ENCODE measurements at regions not wholly inside any gene's neighbourhood (a gene's known extent, or its start where the extent isn't known, plus 50 kb on each side); places are given as distances from the start of the nearest gene placed in this dataset.

DNA sequence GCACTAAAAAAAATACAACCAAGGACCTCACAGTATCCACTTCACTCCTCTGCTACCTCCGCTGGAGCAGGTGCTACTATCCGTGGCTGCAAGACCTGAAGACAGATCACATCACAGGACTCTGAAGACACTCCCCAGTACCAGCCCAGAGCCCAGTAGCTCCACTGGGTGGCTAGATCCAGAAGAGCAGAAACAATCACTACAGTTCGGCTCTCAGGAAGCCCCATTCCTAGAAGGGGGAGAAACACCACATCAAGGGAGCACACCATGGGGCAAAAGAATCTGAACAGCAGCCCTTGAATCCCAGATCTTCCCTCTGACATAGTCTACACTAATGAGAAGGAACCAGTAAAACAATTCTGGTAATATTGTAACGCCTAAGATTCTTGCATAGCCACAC lies 494.0 kb upstream of the FAT3 start:
- DNase-seq: no peak

- DNase-seq: no peak
Measured at GRCh38 chr11:91730057-91730456, 494.6 kb upstream of the FAT3 start.

GRCh38 chr11:91717169-91717568 lies 507.4 kb upstream of the FAT3 start:
- no peak for DNase-seq

- no peak for DNase-seq
Measured at GRCh38 chr11:91707652-91708482, 516.8 kb upstream of the FAT3 start.

DNA sequence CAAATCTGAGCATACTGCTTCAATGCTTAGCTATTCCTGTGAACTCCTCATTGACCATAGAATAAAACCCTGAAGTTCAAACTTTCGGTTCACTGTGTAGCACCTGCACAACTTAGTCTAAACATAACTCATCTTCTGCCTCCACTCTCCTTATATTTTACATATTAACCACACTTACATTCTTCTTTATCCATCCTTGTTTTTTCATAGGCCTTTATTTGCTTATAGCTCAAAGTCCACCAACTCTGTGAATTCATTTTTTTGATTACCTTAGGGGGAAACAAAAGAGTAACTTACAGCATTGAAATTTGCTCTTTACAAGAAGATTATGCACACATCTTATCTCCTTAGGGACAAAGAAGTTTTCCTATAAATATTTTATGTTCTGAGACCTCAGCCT lies 521.6 kb upstream of the FAT3 start:
- no peak for DNase-seq

DNA sequence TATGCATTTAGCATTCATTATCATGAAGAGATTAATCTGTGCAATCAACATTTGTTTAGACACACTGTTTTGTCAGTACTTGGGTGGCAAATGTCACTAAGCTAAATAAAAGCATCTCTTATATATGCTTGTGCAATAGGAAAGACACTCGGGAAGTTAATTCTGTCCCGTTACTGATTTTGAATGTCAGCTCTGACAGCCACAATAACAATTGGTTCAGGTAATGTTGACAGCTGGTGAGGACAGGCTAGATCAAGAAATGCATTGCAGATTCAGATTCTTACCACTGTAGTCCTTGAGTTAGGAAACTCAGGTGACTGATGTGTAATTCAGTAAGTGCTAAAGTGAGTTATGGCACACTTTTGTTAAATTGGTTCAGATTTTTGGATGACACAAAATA lies 523.8 kb upstream of the FAT3 start:
- DNase-seq: no peak

DNA sequence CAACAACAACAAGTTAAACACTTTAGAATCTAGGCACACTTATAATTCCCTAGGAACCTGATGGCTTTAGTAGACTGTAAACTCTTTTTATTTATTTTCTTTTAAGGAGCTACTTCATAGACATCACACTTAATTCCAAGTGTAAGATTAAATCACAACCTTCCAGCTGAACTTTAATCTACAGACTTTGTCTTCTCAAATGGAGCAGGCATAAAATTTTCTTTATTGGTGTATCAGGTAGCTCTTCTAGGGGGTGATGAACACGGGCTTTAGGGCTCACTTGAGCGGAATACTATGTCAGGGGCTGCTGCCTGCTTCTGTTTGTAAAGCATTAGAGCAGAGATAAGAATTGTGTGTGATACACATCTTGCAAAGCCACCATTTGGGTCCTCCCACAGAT lies 525.8 kb upstream of the FAT3 start:
- no peak for DNase-seq

DNA sequence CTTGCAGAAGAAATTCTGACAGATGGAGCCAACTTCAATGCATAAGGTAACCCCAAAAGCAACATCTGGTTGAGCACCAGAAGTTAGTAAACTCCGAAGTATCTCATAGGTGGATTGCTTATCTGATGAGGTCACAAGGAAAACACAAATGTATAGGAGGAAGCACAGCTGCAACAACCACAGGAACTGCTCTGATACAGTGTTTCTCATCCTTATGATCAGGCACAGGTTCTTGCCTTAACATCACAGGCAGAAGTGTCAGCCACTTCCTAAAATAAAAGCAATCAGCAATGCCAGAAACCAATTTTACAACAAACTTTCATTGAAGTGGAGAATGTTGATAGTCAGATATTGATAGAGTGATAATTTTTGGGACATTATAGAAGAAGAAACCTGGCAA lies 530.3 kb upstream of the FAT3 start:
- DNase-seq: no peak

DNA sequence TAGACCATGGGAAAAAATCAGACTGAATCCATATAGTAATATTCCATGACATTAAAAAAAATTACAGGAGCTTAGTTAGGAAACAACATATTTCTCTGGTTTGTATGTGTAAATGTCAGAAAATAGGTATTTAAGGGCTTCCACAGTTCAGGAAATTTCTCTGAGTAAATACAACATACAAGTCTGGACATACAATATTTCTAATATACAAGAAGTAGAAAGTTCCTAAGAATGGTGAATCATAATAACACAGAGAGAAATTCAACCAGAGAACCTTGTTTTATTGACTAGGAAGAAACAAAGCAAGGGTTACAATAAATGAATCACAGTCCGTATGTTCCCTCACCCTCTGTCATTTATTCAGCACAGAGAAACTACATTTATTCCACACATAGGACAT lies 532.7 kb upstream of the FAT3 start:
- DNase-seq: no peak

DNA sequence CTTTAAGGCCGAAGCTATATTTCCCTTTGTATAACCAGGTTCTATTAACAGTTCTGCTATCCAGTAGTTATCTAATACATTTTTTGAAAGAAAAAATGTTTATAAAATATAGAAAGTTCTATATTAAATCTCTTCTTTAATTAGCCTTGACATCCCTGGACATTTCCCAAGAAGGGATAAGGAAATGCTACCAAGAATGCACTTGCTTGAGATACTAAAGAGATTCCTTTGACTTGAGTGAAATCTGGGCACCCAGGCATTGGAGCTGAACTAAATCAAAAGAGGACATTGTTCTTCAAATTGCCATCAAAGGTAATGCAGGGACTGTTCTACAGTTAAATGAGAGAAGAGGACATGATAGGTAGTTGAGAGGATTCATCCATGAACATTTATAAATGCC lies 535.9 kb upstream of the FAT3 start:
- no peak for DNase-seq

GRCh38 chr11:91686700-91687099 lies 537.9 kb upstream of the FAT3 start:
- DNase-seq: peak; percentile 31

DNA sequence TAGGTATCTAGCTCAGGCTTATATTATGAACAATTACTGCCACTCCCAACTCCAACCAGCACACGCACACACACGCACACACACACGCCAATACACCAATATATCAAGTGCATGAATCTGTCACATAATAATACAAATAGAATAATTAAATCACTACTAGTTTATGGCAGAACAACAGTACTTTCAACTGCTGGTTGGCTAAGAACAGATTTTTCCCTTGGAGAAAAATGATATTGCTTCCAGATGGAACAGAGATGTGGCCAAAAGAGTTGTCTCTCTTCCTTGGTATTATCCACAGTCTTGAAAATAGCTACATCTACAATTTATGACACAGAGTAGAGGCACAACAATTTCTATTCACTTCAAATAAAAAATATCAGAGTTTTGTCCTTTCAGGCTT lies 538.3 kb upstream of the FAT3 start:
- DNase-seq: no peak

DNA sequence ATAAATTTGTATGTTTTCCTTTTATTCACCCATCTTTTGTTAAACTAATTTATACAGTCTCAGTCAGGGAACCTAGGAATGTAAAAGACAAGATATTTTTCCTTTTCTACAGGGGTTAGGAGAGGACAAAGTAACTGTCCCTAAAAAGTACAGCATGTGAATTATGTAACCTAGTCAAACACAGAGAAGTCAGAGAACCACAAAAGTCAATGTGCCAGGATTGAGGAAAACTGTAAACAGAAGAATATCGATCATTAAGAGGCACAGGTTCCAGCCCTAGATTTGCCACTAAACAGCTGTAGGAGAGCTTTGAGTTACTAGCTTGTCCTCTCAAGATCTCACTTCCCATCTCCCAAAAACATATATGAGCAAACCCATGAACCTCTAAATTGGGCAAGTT lies 550.9 kb upstream of the FAT3 start:
- DNase-seq: no peak

- DNase-seq: no peak
Measured at GRCh38 chr11:91664521-91664920, 560.1 kb upstream of the FAT3 start.

GRCh38 chr11:91660036-91660435 lies 564.6 kb upstream of the FAT3 start:
- no peak for DNase-seq

DNA sequence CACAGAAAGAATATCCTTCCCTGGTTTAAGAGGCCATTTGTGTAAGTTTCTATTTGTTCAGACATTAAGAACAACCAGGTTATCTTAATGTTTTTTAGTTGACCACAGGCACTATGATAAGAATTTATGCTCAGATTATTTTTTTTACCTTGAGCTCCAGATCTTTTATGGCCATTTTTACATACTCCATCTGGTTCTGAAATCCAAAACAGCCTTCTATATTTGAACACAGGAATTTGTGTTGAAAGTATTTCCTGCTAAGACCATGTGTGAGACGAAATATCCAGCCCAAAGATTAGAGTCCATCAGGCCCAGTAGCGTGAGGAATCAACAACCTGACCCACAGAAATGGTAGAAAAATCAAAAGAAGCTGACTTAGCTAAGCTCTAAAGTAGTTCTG lies 569.9 kb upstream of the FAT3 start:
- DNase-seq: no peak

DNA sequence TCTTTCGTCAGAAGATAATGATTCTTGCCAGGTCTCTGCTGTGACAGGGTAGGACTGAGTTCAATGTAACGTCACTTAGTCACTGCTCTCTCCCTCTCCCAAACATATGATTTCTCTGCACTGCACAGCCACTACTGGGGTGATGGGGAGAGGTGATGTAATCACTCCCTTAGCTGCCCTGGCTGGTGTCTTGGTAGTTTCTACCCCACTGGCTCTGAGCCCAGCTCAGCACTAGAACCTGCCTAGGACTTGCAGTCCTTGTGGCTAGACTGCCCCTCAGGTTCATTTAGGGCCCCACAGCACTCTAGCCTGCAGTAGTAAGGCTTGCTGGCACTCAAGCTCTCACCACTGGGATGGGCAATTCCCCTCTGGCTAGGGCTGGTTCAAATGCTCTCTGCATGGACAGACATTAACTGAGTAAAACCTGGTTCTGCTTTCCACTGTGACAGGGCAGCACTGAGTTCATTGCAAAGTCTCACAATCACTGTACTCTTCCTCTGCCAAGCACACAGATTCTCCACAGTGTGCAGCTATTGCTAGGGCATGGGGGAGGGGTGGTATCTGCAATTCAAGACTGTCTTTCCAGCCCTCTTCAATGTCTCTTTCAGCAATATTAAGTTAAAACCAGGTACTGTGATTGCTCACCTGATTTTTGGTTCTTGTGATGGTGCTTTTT lies 571.4 kb upstream of the FAT3 start:
- DNase-seq: no peak

DNA sequence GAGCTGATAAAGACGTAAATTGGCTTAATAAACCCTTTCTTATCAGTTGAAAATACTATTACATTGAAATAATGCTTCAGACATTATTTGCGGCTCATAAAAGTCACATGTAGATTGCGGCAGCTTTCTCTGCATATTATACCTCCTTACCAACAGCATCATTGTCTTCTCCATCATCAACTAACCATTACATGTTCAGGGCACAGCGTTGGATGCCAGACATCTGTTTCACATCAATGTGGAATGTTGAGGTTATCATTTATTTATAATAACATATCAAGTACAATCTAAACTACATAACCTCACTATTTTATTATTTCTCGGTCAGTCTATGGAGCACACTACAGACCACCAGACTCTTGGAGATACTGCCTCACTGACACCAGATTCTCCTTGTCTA lies 573.8 kb upstream of the FAT3 start:
- no peak for DNase-seq

DNA sequence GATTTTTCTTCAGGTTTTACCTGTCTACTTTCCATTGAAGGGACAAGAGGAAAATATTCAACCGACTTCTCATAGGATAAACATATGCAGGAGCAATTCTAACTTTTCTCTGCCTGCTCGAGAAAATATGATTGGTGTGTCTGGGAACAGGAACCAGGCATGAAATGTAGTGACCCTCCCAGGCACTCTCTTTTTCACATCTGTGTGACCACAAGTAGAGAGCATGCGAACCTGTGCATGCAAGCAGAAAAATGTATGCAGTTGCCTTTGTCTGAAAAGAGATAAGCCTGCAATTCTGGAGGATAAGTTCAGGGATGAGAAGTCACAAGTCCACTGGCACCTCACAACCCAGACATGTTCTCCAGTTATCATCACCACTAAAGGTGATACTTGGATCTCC lies 583.5 kb upstream of the FAT3 start:
- no peak for DNase-seq

DNA sequence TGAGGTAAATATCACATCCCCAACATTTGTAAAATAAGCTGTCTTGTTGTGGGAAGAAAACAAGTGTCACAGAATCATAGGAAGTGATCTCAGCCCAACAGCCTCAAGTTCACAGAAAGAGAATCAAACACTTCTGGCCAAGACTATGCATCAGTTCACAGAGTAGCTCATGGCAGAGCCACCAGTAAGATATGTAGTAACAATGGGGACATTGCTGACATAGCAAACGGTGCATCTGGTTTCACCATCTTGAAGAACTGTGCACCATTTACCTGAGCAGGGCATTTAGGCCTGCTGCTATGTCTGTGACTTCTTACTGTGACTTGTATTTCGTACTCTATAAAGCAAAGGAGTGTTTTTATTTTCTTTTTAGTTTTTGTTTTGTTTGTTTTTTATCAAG lies 585.3 kb upstream of the FAT3 start:
- DNase-seq: no peak

- DNase-seq: no peak
Measured at GRCh38 chr11:91630916-91631673, 593.5 kb upstream of the FAT3 start.

DNA sequence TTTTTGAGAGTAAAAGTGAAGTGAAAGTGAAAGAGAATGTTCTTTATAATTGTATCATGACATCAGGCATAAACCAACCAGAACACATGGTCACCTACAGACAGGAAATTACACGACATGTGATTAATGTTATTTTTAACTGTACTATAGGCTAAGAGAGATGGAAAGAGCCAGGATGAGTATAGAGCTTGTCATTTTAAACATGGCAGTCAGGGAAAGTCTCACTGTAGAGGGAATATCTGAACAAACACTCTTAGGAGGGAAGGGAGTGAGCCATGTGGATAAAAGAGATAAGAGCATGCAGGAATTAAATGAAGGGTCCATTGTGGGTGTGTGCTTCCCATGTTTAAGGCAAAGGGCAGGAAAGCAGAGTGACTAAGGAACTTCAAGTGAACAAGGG lies 599.1 kb upstream of the FAT3 start:
- DNase-seq: no peak

- no peak for DNase-seq
Measured at GRCh38 chr11:91624021-91624420, 600.6 kb upstream of the FAT3 start.

- peak; percentile 74 for DNase-seq
Measured at GRCh38 chr11:91608677-91609076, 615.9 kb upstream of the FAT3 start.
